ENCODE measurements at regions not wholly inside any gene's neighbourhood (a gene's known extent, or its start where the extent isn't known, plus 50 kb on each side); places are given as distances from the start of the nearest gene placed in this dataset.

DNA sequence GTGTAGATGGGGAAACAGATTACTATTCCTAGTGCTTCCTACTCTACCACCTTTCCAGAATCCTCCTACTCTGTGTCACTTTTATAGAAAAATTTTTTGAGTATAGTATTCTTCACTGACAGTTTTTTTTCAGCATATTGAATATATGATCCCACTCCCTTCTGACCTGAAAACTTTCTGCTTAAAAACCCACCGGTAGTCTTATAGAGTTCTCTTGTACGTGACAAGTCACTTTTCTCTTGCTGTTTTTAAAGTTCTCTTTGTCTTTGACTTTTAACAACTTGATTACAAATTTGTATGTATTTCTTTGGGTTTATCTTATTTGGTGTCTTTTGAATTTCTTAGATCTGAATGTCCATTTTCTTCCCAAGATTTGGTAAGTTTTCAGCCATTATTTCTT is 133.6 kb upstream of the SLC38A2 start:
- Histone ChIP-seq H3K27me3 (ENCODE audit: insufficient read depth, low read length) (no peaks in the 10 kb centered on the region), H2AFZ (ENCODE audit: low read depth, low read length, poor library complexity, severe bottlenecking) (no peak overlapping the region), H3K36me3 (ENCODE audit: control insufficient read depth in 1 of 2, insufficient read depth in 2 of 2, low read length in 2 of 2) (peaks cover 0 to 10% of the 10 kb centered on the region in 2 experiments; a peak in 1 of 4 replicates), H3K9me2 (ENCODE audit: insufficient read depth) (no peaks in the 10 kb centered on the region), H3K27ac (ENCODE audit: low read depth, low read length) (no peak overlapping the region), H3K9ac (ENCODE audit: low read length) (no peak overlapping the region), H3K4me1 (ENCODE audit: control insufficient read depth in 1 of 2, insufficient read depth in 2 of 2, low read length in 2 of 2) (peaks cover 0 to 15% of the 10 kb centered on the region in 2 experiments; a peak in 2 of 4 replicates), H3K79me2 (ENCODE audit: insufficient read depth, low read length) (0 out of 2 replicates have a peak, but pooled peaks cover 3% of the 10 kb centered on the region), H4K20me1 (ENCODE audit: insufficient read depth) (no peaks in the 10 kb centered on the region), H3K4me3 (replicated peaks in 1 of 2; ENCODE audit: low read depth in 1 of 2, low read length in 2 of 2) (no peak overlapping the region), H3K9me3 (ENCODE audit: control insufficient read depth in 1 of 2, insufficient read depth in 1 of 2, low read depth in 1 of 2, low read length in 2 of 2) (peaks cover 4 to 9% of the 10 kb centered on the region in 2 experiments; a peak in 3 of 4 replicates), H3K4me2 (ENCODE audit: low read length) (no peak overlapping the region)
- ATAC-seq (no peak), DNase-seq (ENCODE audit: low read depth, low spot score) (no peak)
- intact Hi-C loops (cut with micrococcal nuclease) = no loop called here
- CTCF ChIA-PET = no interaction called here
- TF ChIP-seq FOSL1 (IDR thresholded peaks at IDR 0.05; ENCODE audit: low read depth) (no peak), EZH2phosphoT487 (IDR thresholded peaks at IDR 0.05; ENCODE audit: borderline replicate concordance) (no peak), ZFX (IDR thresholded peaks at IDR 0.05) (no peak), ZNF274 (IDR thresholded peaks at IDR 0.05; ENCODE audit: low read depth, low read length) (no peak), EZH2 (IDR thresholded peaks at IDR 0.05) (no peak), YY1 (IDR thresholded peaks at IDR 0.05; ENCODE audit: extremely low read depth, insufficient replicate concordance, low read depth, low read length) (no peak), SRF (IDR thresholded peaks at IDR 0.05; ENCODE audit: low read depth) (no peak), POLR2AphosphoS5 (IDR thresholded peaks at IDR 0.05; ENCODE audit: low read depth, low read length) (no peak), TCF7L2 (IDR thresholded peaks at IDR 0.05; ENCODE audit: borderline replicate concordance, extremely low read depth, insufficient read depth, insufficient read length) (no peak), ELF1 (IDR thresholded peaks at IDR 0.05; ENCODE audit: borderline replicate concordance, low read depth) (no peak), ATF3 (IDR thresholded peaks at IDR 0.05) (no peak)
- TF ChIP-seq, protein P1, sequence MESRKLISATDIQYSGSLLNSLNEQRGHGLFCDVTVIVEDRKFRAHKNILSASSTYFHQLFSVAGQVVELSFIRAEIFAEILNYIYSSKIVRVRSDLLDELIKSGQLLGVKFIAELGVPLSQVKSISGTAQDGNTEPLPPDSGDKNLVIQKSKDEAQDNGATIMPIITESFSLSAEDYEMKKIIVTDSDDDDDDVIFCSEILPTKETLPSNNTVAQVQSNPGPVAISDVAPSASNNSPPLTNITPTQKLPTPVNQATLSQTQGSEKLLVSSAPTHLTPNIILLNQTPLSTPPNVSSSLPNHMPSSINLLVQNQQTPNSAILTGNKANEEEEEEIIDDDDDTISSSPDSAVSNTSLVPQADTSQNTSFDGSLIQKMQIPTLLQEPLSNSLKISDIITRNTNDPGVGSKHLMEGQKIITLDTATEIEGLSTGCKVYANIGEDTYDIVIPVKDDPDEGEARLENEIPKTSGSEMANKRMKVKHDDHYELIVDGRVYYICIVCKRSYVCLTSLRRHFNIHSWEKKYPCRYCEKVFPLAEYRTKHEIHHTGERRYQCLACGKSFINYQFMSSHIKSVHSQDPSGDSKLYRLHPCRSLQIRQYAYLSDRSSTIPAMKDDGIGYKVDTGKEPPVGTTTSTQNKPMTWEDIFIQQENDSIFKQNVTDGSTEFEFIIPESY (IDR thresholded peaks at IDR 0.05; ENCODE audit: extremely low read depth, insufficient replicate concordance, low read length) = no peak
- TF ChIP-seq, protein P2, sequence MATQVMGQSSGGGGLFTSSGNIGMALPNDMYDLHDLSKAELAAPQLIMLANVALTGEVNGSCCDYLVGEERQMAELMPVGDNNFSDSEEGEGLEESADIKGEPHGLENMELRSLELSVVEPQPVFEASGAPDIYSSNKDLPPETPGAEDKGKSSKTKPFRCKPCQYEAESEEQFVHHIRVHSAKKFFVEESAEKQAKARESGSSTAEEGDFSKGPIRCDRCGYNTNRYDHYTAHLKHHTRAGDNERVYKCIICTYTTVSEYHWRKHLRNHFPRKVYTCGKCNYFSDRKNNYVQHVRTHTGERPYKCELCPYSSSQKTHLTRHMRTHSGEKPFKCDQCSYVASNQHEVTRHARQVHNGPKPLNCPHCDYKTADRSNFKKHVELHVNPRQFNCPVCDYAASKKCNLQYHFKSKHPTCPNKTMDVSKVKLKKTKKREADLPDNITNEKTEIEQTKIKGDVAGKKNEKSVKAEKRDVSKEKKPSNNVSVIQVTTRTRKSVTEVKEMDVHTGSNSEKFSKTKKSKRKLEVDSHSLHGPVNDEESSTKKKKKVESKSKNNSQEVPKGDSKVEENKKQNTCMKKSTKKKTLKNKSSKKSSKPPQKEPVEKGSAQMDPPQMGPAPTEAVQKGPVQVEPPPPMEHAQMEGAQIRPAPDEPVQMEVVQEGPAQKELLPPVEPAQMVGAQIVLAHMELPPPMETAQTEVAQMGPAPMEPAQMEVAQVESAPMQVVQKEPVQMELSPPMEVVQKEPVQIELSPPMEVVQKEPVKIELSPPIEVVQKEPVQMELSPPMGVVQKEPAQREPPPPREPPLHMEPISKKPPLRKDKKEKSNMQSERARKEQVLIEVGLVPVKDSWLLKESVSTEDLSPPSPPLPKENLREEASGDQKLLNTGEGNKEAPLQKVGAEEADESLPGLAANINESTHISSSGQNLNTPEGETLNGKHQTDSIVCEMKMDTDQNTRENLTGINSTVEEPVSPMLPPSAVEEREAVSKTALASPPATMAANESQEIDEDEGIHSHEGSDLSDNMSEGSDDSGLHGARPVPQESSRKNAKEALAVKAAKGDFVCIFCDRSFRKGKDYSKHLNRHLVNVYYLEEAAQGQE (IDR thresholded peaks at IDR 0.05; ENCODE audit: low read depth) = no peak
- no TSS peak for BruUV-seq (replicated peaks)
- POLR2A ChIA-PET = no interaction called here
- RAD21 ChIA-PET (ENCODE audit: low non-redundant PET in 1 of 2, low total read pairs in 2 of 2, uncharacterized antibody in 2 of 2, unreplicated experiment in 2 of 2) = no interaction called here

All from HCT116 (cell line).